NCI-H510A treated with DMSO at 0.1 percent for 48 hours (cell line): ENCODE measurements at regions not wholly inside any gene's neighbourhood (a gene's known extent, or its start where the extent isn't known, plus 50 kb on each side); places are given as distances from the start of the nearest gene placed in this dataset.

Source experiments
- DNase-seq: peaks from one replicate; lab custom pipeline; 2025; lab: John Stamatoyannopoulos, UW

DNA sequence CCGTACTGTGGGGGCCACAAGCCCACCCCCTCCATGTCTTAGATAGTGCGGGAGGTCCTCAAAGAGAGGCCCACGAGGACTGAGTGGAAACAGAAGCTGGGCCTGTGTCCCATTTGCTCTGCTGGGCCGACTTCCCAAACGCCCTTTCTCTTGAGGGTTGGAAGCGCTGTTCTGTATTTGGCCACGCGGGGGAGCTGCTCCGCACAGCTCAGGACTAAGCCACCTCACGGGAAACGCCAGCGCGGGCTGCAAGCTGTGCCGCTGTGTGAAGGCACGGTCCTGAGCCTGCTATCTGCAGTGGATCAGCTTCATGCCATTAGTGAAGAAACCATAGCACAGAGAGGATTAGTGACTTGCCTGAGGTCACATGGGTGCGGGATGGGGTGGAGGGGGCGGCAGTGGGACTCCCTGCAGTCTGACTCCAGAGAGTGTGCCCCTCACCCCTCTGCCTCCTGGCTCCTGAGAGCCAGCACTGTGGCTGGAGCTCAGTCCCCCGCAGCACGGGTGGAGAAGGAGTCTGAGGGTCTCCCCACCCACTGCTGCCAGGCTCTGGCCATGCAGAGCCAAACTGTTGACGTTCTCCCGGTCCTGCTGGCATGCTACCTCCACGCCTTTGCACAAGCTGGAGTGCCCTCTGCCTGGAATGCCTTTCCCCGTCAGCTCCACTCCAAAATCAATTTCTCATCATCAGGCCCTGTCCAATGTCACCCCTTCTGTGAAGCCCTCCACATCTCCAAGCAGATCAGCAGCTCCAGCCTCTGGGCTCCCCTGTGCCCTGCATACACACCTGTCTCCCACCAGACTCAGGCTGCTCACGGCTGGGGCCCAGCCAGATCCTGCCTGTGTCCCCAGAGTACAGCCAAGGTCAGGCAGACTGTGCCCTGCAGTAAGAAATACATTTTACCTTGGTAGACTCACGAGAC, 51.5 kb upstream of the LRRC32 start:
- DNase-seq = peak; percentile 56

DNA sequence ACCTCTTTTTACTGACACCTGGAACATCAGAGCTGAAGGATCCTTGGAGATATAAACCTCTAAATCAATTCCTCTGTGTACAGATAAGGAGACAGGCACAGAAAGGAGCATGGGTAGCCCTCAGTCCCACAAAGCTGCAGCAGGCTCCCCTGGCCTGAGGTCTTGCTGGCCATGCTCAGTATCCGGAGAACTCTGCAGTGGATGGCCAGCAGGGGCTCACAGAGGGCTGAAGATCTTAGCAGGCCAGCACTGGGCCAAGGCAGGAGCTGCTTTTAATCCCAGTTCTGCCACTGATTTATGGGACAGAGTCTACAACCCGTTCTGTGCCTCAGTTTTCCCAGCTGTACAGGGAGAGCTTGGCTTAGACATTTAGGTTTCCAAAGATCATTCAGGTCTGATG, 52.6 kb upstream of the LRRC32 start:
- no peak for DNase-seq

GRCh38 chr11:76723548-76723947, 53.0 kb upstream of the LRRC32 start:
- DNase-seq = no peak

DNA sequence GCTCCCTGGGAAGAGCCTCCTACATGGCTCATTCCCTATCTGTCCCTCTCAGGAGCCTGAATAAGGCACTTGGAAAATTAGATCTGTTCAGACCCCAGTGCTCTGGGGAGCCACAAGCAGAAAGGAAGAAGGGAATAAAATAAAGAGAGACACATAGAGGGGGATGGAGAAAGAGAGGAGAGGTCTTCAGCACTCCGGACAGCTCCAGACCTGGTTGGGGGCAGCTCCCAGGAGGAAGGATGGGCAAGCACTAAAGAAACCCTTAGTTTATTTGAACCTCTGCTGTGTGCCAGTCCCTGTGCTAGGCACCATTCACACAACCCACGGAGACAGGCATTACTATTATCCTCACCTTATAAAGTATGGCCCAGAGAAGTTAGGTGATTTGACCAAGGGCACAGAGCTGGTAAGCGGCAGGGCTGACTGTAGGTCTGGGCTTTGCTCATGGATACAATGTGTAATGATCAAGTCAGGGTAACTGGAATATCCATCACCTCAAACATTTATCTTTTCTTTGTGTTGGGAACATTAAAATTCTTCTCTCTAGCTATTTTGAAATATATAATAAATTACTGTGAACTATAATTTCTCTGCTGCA, 53.7 kb upstream of the LRRC32 start:
- no peak for DNase-seq

DNA sequence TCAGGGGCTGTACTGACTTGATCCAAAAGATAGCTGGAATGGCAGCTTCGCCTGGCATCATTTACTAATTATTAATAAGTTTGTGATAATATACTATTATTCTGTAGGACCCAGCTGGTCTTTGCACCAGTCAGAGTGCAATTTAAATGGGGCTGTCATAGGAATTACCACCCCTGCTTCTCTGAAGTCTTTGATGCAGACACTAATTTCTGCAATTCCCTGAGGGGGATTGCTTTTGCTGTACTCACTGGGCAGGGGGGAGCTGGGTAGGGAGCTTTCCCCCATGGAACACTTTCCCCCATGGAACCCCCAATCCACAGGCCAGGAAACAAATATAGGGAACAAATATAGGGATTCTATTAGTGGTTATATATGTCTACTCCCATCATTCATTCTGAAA, 54.9 kb upstream of the TSKU start:
- DNase-seq = no peak

DNA sequence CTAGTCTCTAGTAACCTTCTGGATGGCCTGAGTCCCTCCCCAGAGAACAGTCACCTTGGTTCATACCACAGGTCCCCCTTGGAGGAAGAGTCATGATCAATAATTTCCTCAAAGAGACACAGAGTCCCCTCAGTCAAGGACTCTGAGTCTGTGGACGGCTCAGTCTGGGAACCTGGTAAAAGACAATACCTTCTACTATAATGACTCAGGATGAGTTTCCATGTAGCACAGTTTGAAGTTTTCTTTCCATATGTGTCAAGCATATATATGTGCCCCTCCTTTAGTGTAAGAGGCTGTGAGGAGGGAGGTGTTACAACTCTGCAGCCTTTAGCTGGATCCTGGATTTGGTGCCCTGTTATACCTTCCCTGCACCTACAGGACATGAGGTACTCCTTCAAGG, 54.4 kb upstream of the TSKU start:
- no peak for DNase-seq

DNA sequence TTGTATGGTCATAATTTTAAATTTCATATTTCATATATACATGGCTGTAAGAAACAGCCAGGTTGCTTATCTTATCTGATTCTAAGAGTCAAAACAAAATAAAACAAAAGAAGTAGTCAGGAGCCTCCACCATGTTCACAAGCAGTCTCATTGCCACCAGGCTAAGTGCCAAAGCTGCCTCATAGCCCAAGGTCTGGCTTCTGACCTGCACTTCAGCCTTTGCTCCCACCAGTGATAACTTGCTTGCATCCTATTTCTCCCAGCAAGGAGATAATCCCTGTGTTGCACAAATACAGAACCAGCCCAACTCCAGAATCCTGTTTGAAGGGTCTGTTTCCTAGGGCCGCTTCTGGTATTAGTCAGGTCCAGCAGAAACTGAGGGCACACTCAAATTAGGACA, 53.9 kb upstream of the TSKU start:
- no peak for DNase-seq

- no peak for DNase-seq
Observed at GRCh38 chr11:76730887-76731565, 52.1 kb upstream of the TSKU start.

DNA sequence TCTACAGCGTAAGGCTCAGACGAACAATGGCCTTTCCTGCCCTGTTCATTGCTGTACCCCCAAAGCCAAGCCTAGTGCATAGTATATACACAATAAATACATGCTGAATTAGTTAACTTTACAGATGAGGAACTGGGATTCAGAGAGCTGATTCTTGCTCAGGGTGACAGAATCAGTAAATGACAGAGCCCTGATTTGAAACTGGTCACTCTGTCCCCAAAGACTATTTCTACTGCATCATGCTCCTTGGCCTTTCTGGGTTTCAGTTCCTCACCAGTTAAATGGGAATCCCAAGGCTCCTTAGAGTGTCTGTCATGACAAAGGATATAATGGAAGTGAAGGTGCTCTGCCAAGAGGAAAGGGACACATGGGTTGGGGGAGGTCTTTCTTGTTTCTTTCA, 50.5 kb upstream of the TSKU start:
- DNase-seq = no peak
